Endothelial cell (in vitro differentiated cells): ENCODE measurements at regions not wholly inside any gene's neighbourhood (a gene's known extent, or its start where the extent isn't known, plus 50 kb on each side); places are given as distances from the start of the nearest gene placed in this dataset.

Experiments used
- DNase-seq: peaks from one replicate; pipeline ENCODE4 v3.0.0; 2021; ENCODE audit warnings: low spot score
- H3K27ac Mint-ChIP-seq: one replicate; pipeline ENCODE4 v1.8.0; 2021; ENCODE audit warnings: mixed read lengths, inconsistent platforms; ENCODE audit not compliant: unreplicated experiment
- H3K27me3 Mint-ChIP-seq: one replicate; pipeline ENCODE4 v1.8.0; 2021; ENCODE audit warnings: mild to moderate bottlenecking, moderate library complexity, mixed read lengths, inconsistent platforms; ENCODE audit not compliant: unreplicated experiment
- H3K36me3 Mint-ChIP-seq: one replicate; pipeline ENCODE4 v1.8.0; 2021; ENCODE audit warnings: mild to moderate bottlenecking, low read depth, mixed read lengths, inconsistent platforms; ENCODE audit not compliant: unreplicated experiment
- H3K4me1 Mint-ChIP-seq: one replicate; pipeline ENCODE4 v1.8.0; 2021; ENCODE audit warnings: mild to moderate bottlenecking, mixed read lengths, inconsistent platforms; ENCODE audit not compliant: unreplicated experiment
- H3K4me3 Mint-ChIP-seq: one replicate; pipeline ENCODE4 v1.8.0; 2021; ENCODE audit warnings: mild to moderate bottlenecking, mixed read lengths, inconsistent platforms; ENCODE audit not compliant: unreplicated experiment
- H3K9me3 Mint-ChIP-seq: one replicate; pipeline ENCODE4 v1.8.0; 2021; ENCODE audit warnings: mixed read lengths, inconsistent platforms; ENCODE audit not compliant: unreplicated experiment
- CTCF ChIP-seq: fragments of 200-600 bp; sonication (generic); IDR thresholded peaks from one replicate; pipeline ENCODE4 v1.5.0; 2021; ENCODE audit warnings: antibody characterized with exemption; ENCODE audit not compliant: unreplicated experiment

- no peak for DNase-seq
- Mint-ChIP-seq H3K4me1 (peaks cover 27% of the 10 kb centered on the region), H3K36me3 (no peaks in the 10 kb centered on the region), H3K27me3 (no peaks in the 10 kb centered on the region), H3K4me3 (no peak overlapping the region), H3K9me3 (peaks cover 6% of the 10 kb centered on the region), H3K27ac (no peak overlapping the region)
- no peak for TF ChIP-seq CTCF
Observed at GRCh38 chr6:66533921-66534404, 826.9 kb upstream of the EYS start.

- Mint-ChIP-seq H3K9me3 (no peaks in the 10 kb centered on the region), H3K4me3 (no peak overlapping the region), H3K36me3 (no peaks in the 10 kb centered on the region), H3K4me1 (no peaks in the 10 kb centered on the region), H3K27ac (no peak overlapping the region), H3K27me3 (no peaks in the 10 kb centered on the region)
- no peak for DNase-seq
- no peak for TF ChIP-seq CTCF
Observed at GRCh38 chr6:66526061-66526460, 819.0 kb upstream of the EYS start.

GRCh38 chr6:66522864-66523263 lies 815.8 kb upstream of the EYS start:
- TF ChIP-seq CTCF, result no peak
- Mint-ChIP-seq H3K27ac (no peak overlapping the region), H3K4me1 (no peaks in the 10 kb centered on the region), H3K4me3 (no peak overlapping the region), H3K27me3 (no peaks in the 10 kb centered on the region), H3K9me3 (no peaks in the 10 kb centered on the region), H3K36me3 (no peaks in the 10 kb centered on the region)
- no peak for DNase-seq

GRCh38 chr6:66516377-66516776 lies 809.4 kb upstream of the EYS start:
- Mint-ChIP-seq H3K4me3 (no peak overlapping the region), H3K27me3 (no peaks in the 10 kb centered on the region), H3K4me1 (no peaks in the 10 kb centered on the region), H3K36me3 (no peaks in the 10 kb centered on the region), H3K27ac (no peak overlapping the region), H3K9me3 (no peaks in the 10 kb centered on the region)
- TF ChIP-seq CTCF, result no peak
- no peak for DNase-seq

GRCh38 chr6:66508433-66508832 lies 801.4 kb upstream of the EYS start:
- Mint-ChIP-seq H3K9me3 (no peaks in the 10 kb centered on the region), H3K27me3 (no peaks in the 10 kb centered on the region), H3K4me1 (no peaks in the 10 kb centered on the region), H3K4me3 (no peak overlapping the region), H3K36me3 (no peaks in the 10 kb centered on the region), H3K27ac (no peak overlapping the region)
- DNase-seq, result no peak
- TF ChIP-seq CTCF, result no peak
